Activated CD8-positive, alpha-beta memory T cell treated with anti-CD3 and anti-CD28 coated beads, Interleukin-2, amount 10 ng/mL, durations not matched to agents 7 days and 5 days (primary cell): ENCODE measurements at regions not wholly inside any gene's neighbourhood (a gene's known extent, or its start where the extent isn't known, plus 50 kb on each side); places are given as distances from the start of the nearest gene placed in this dataset.
"Not testable (repeated sequence)": the region's sequence is repeated elsewhere in the genome, so short reads cannot be mapped to it uniquely, and the experiment has no call there.

Experiments used
- ATAC-seq: fragments of 150-1000 bp; cut with Tn5 transposase; one replicate; pipeline ENCODE4 v1.10.0; 2021; ENCODE audit warnings: moderate library complexity
- CTCF ChIA-PET: fragments of 350-600 bp; sonication (Branson Sonifier 250); formaldehyde crosslinking; loops from one replicate; lab custom pipeline; 2021; ENCODE audit warnings: antibody characterized with exemption; lab: Charles Lee
- DNase-seq: peaks from one replicate; pipeline ENCODE4 v3.0.0-alpha.2; 2020
- H3K27ac Mint-ChIP-seq: one replicate; pipeline ENCODE4 v1.8.0; 2021; ENCODE audit warnings: mild to moderate bottlenecking, mixed read lengths
- H3K27me3 Mint-ChIP-seq: one replicate; pipeline ENCODE4 v1.8.0; 2021; ENCODE audit warnings: mixed read lengths
- H3K36me3 Mint-ChIP-seq: one replicate; pipeline ENCODE4 v1.8.0; 2021; ENCODE audit warnings: mild to moderate bottlenecking, mixed read lengths
- H3K4me1 Mint-ChIP-seq: one replicate; pipeline ENCODE4 v1.8.0; 2021; ENCODE audit warnings: mixed read lengths
- H3K4me3 Mint-ChIP-seq: one replicate; pipeline ENCODE4 v1.8.0; 2021; ENCODE audit warnings: mild to moderate bottlenecking, moderate library complexity, mixed read lengths
- H3K9me3 Mint-ChIP-seq: one replicate; pipeline ENCODE4 v1.8.0; 2022; ENCODE audit warnings: low read depth, mixed read lengths

GRCh38 chrX:25503826-25504225 lies 488.1 kb upstream of the ARX start:
- Mint-ChIP-seq H3K4me1 (no peaks in the 10 kb centered on the region), H3K36me3 (no peaks in the 10 kb centered on the region), H3K9me3 (no peaks in the 10 kb centered on the region), H3K4me3 (no peak overlapping the region), H3K27me3 (no peaks in the 10 kb centered on the region), H3K27ac (no peak overlapping the region)
- CTCF ChIA-PET, result no interaction called here
- DNase-seq (no peak), ATAC-seq (no peak)

DNA sequence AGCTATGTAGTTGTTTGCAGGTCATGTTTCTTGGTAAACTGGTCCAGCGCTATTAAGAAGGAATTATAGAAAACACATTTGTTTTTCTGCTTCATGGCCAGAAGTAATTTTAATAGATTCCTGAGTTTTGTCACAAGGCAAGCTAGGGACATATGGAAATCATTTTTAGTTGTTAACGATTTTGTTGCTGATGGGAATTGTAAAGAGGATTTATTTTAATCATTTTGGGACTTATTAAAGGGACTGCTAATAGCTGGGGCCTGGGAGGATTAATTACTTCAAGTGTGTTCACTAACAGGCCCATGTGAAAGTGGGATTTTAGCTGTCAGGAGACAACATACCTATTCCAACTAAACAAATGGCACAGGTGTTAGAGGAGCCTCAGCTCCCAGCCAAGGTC lies 492.0 kb upstream of the ARX start:
- Mint-ChIP-seq H3K27ac (no peak overlapping the region), H3K36me3 (no peaks in the 10 kb centered on the region), H3K27me3 (no peaks in the 10 kb centered on the region), H3K9me3 (no peaks in the 10 kb centered on the region), H3K4me3 (no peak overlapping the region), H3K4me1 (no peaks in the 10 kb centered on the region)
- CTCF ChIA-PET, result no interaction called here
- DNase-seq (no peak), ATAC-seq (no peak)

DNA sequence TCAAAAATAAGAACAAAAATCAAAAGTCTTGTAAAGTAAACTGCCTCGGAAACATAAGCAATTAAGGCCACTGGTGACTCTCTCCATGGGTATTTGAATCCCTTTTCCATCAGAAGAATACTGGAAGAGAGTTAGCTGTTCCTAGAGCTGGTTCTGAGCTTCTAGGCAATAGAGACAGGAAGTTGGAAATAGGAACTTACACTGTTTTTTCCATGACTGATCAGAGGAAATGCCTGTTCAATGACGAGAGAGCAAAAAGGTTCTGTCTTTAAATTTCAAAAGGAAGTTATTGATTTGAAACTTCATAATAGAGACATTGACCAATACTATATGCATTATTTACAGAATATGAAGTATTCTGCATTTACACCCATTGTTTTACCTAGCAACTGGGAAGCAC lies 503.5 kb upstream of the ARX start:
- H3K27me3 Mint-ChIP-seq, result no peaks in the 10 kb centered on the region
- H3K4me3 Mint-ChIP-seq, result no peak overlapping the region
- H3K36me3 Mint-ChIP-seq, result no peaks in the 10 kb centered on the region
- H3K4me1 Mint-ChIP-seq, result no peaks in the 10 kb centered on the region
- no peaks in the 10 kb centered on the region for H3K9me3 Mint-ChIP-seq
- CTCF ChIA-PET, result no interaction called here
- no peak overlapping the region for H3K27ac Mint-ChIP-seq
- DNase-seq, result no peak
- ATAC-seq, result no peak

DNA sequence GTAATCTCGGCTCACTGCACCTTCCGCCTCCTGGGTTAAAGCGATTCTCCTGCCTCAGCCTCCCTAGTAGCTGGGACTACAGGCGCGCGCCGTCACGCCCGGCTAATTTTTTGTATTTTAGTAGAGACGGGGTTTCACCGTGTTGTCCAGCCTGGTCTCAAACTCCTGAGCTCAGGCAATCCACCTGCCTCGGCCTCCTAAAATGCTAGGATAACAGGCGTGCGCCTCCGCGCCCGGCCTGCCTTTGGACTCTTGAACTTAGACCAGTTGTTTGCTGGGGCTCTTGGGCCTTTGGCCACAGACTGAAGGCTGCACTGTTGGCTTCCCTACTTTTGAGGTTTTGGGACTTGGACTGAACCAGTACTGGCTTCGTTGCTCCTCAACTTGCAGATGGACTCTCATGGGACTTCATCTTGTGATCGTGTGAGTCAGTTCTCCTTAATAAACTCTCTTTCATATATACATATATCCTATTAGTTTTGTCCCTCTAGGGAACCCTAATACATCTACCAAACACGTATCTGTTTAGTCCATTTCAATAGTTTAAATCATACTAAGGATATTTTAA lies 506.8 kb upstream of the ARX start:
- H3K4me1 Mint-ChIP-seq, CTCF ChIA-PET, H3K36me3 Mint-ChIP-seq, H3K27ac Mint-ChIP-seq, H3K9me3 Mint-ChIP-seq, H3K27me3 Mint-ChIP-seq, ATAC-seq, H3K4me3 Mint-ChIP-seq, DNase-seq: not testable (repeated sequence)

DNA sequence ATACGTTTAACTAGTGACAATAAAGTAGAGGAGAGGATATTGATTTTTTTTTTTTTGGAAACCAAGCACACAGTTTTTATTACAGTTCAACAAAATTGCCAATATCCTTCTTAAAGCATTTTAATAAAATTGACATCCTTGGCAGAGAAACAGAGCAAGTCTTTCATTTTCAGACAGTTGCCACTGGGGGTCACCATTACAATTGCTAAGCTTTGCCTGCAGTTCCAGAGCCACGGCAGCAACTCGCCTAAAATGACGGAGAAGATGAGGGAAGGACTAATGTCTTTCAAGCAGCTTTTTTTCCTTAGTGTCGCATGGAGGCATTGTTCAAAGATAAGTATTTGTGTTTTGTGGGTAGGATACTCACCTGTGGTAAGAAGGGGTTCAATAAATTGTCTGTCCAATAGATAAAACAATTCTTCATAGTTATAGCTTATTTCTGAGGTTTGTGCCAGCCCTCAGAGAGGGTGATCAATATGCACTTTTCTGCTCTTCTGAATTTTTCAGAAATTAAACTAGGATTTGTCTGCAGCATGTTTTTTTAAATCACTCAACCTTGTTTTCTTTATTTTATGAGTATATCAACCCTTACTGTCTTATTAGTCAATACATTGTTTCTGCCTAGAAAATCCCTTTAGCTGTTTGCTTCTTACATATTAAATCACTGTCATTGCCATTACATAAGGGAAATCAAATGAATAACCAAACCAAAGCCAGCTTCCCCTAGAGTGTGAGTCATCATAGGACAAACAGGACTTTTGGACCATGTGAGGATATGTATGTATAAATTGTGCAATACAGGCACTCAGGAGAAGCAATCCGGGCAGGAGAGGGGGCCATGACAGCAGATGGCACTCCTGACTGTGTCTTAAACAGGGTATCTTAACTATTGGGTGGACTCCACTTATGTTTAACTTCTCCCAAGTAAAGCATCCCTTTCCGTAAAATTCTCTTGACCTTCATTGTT lies 508.1 kb upstream of the ARX start:
- H3K9me3 Mint-ChIP-seq, result no peaks in the 10 kb centered on the region
- H3K27ac Mint-ChIP-seq, result no peak overlapping the region
- no peak for DNase-seq

GRCh38 chrX:25527156-25527555 lies 511.4 kb upstream of the ARX start:
- Mint-ChIP-seq H3K9me3 (no peaks in the 10 kb centered on the region), H3K36me3 (no peaks in the 10 kb centered on the region), H3K4me3 (no peak overlapping the region), H3K4me1 (no peaks in the 10 kb centered on the region), H3K27ac (no peak overlapping the region), H3K27me3 (no peaks in the 10 kb centered on the region)
- DNase-seq (no peak), ATAC-seq (no peak)
- CTCF ChIA-PET, result no interaction called here

More for the DNA sequence above, 508.1 kb upstream of the ARX start:
- CTCF ChIA-PET, result no interaction called here
- H3K36me3 Mint-ChIP-seq, result no peaks in the 10 kb centered on the region
- H3K4me1 Mint-ChIP-seq, result no peaks in the 10 kb centered on the region
- no peak overlapping the region for H3K4me3 Mint-ChIP-seq
- ATAC-seq, result no peak
- H3K27me3 Mint-ChIP-seq, result no peaks in the 10 kb centered on the region

DNA sequence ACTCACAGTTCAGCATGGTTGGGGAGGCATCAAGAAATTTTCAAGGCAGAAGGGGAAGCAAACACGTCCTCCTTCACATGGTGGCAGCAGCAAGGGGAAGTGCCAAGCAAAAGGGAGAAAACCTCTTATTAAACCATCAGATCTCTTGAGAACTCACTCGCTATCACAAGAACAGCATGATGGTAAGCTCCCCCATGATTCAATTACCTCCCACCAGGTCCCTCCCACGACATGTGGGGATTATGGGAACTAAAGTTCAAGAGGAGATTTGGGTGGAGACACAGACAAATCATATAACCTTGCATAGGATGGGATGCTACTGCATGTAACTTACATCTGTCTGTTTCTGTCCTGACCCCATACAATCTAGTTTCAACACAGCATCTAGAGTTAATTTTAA lies 511.8 kb upstream of the ARX start:
- H3K4me1 Mint-ChIP-seq, result no peaks in the 10 kb centered on the region
- DNase-seq (no peak), ATAC-seq (no peak)
- CTCF ChIA-PET, result no interaction called here
- no peak overlapping the region for H3K4me3 Mint-ChIP-seq
- no peaks in the 10 kb centered on the region for H3K27me3 Mint-ChIP-seq
- no peaks in the 10 kb centered on the region for H3K36me3 Mint-ChIP-seq
- no peaks in the 10 kb centered on the region for H3K9me3 Mint-ChIP-seq
- no peak overlapping the region for H3K27ac Mint-ChIP-seq

- Mint-ChIP-seq H3K27ac (no peak overlapping the region), H3K36me3 (no peaks in the 10 kb centered on the region), H3K27me3 (no peaks in the 10 kb centered on the region), H3K4me1 (no peaks in the 10 kb centered on the region), H3K4me3 (no peak overlapping the region), H3K9me3 (no peaks in the 10 kb centered on the region)
- ATAC-seq (no peak), DNase-seq (no peak)
- CTCF ChIA-PET, result no interaction called here
Measured at GRCh38 chrX:25531096-25531495, 515.3 kb upstream of the ARX start.

DNA sequence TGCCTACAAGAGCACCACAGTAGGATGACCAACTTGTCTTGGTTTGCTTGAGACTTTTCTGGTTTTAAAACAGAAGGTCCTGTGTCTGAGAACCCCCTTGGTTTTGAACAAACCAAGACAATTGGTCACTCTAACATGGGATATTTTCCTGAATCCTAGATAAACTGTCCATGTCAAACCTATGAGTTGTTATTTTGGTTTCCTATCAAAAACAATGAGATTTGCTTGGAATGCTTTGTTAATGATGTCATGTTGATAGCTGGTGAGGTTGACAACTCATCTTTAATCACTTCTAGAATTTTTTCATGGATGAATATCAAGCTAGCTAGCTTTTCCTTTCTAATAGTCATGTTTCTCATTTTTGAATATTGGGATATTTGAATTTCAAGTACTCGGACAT lies 518.3 kb upstream of the ARX start:
- CTCF ChIA-PET, result no interaction called here
- no peak for DNase-seq
- no peak overlapping the region for H3K4me3 Mint-ChIP-seq
- no peak for ATAC-seq
- H3K27ac Mint-ChIP-seq, result no peak overlapping the region
- no peaks in the 10 kb centered on the region for H3K36me3 Mint-ChIP-seq
- no peaks in the 10 kb centered on the region for H3K27me3 Mint-ChIP-seq
- H3K9me3 Mint-ChIP-seq, result no peaks in the 10 kb centered on the region
- H3K4me1 Mint-ChIP-seq, result no peaks in the 10 kb centered on the region

- Mint-ChIP-seq H3K27me3 (no peaks in the 10 kb centered on the region), H3K4me3 (no peak overlapping the region), H3K36me3 (no peaks in the 10 kb centered on the region), H3K27ac (no peak overlapping the region), H3K9me3 (no peaks in the 10 kb centered on the region), H3K4me1 (no peaks in the 10 kb centered on the region)
- ATAC-seq, result no peak
- CTCF ChIA-PET, result no interaction called here
- no peak for DNase-seq
Measured at GRCh38 chrX:25536307-25536970, 520.7 kb upstream of the ARX start.

- Mint-ChIP-seq H3K27me3 (no peaks in the 10 kb centered on the region), H3K4me3 (no peak overlapping the region), H3K27ac (no peak overlapping the region), H3K36me3 (no peaks in the 10 kb centered on the region), H3K9me3 (no peaks in the 10 kb centered on the region), H3K4me1 (no peaks in the 10 kb centered on the region)
- no peak for ATAC-seq
- CTCF ChIA-PET, result no interaction called here
- no peak for DNase-seq
Measured at GRCh38 chrX:25537699-25538098, 521.9 kb upstream of the ARX start.

GRCh38 chrX:25544641-25545040 lies 528.9 kb upstream of the ARX start:
- no peaks in the 10 kb centered on the region for H3K27me3 Mint-ChIP-seq
- no peak for ATAC-seq
- H3K9me3 Mint-ChIP-seq, result no peaks in the 10 kb centered on the region
- CTCF ChIA-PET, result no interaction called here
- H3K4me3 Mint-ChIP-seq, result no peak overlapping the region
- no peak overlapping the region for H3K27ac Mint-ChIP-seq
- no peaks in the 10 kb centered on the region for H3K4me1 Mint-ChIP-seq
- no peaks in the 10 kb centered on the region for H3K36me3 Mint-ChIP-seq
- no peak for DNase-seq

GRCh38 chrX:25548811-25549210 lies 533.0 kb upstream of the ARX start:
- Mint-ChIP-seq H3K9me3 (no peaks in the 10 kb centered on the region), H3K4me1 (no peaks in the 10 kb centered on the region)
- no peak for ATAC-seq

DNA sequence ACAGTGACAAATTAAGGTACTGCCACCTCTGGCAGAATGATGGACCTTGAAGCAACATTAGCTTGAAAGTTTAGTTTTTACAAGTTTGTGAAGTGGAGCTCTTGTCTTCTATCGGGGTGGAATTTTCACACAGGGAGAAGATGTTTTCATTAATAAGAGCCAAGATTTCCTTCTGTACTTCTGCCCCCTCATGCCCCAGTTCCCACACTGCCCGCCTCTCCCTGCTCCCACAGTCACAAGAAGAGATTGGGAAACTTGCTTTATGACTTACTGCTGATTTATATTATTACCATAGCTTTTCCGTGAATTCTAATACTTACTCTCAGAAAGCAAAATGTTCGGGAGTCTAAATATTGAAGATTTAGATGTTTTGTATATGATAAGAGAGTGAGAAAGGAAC lies 539.8 kb upstream of the ARX start:
- no peaks in the 10 kb centered on the region for H3K27me3 Mint-ChIP-seq
- H3K27ac Mint-ChIP-seq, result no peak overlapping the region
- no peaks in the 10 kb centered on the region for H3K36me3 Mint-ChIP-seq
- H3K4me1 Mint-ChIP-seq, result no peaks in the 10 kb centered on the region
- no peak overlapping the region for H3K4me3 Mint-ChIP-seq
- CTCF ChIA-PET, result no interaction called here
- H3K9me3 Mint-ChIP-seq, result no peaks in the 10 kb centered on the region
- no peak for DNase-seq
- no peak for ATAC-seq

More at GRCh38 chrX:25548811-25549210, 533.0 kb upstream of the ARX start:
- no peak overlapping the region for H3K4me3 Mint-ChIP-seq
- no peak overlapping the region for H3K27ac Mint-ChIP-seq
- no peaks in the 10 kb centered on the region for H3K27me3 Mint-ChIP-seq
- H3K36me3 Mint-ChIP-seq, result no peaks in the 10 kb centered on the region
- CTCF ChIA-PET, result no interaction called here
- DNase-seq, result no peak
